ENCODE measurements at regions not wholly inside any gene's neighbourhood (a gene's known extent, or its start where the extent isn't known, plus 50 kb on each side); places are given as distances from the start of the nearest gene placed in this dataset.

DNA sequence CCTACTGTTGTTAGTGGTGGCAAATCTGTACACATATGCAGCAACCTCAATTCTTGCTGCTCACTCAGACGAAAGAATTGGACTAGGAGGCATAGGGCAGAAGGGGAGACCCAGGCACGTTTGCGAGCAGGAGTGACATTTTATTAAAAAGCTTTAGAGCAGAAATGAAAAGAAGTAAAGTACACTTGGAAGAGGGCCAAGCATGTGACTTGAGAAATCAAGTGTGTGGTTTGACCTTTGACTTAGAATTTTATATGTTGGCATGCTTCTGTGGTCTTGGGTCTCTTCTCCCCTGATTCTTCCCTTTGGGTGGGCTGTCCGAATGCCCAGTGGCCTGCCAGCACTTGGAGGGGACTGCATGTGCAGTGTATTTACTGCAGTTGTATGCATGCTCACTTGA is 205.5 kb upstream of the SEMA3D start:
- CTCF ChIA-PET, result no interaction called here
- BruUV-seq (replicated peaks), result no TSS peak
- no peak overlapping the region for H3K4me3 Mint-ChIP-seq (ENCODE audit: unreplicated experiment)
- POLR2A ChIA-PET, result no interaction called here
- H3K27ac Mint-ChIP-seq (ENCODE audit: unreplicated experiment), result no peak overlapping the region
- peaks cover 8% of the 10 kb centered on the region for H3K4me1 Mint-ChIP-seq (ENCODE audit: low read depth, unreplicated experiment)
- intact Hi-C loops (cut with micrococcal nuclease; ENCODE audit: unreplicated experiment), result no loop called here
- no peaks in the 10 kb centered on the region for H3K27me3 Mint-ChIP-seq (ENCODE audit: insufficient read depth, unreplicated experiment)
- Histone ChIP-seq H3K4me3 (ENCODE audit: low read depth, low read length) (no peak overlapping the region), H3K27me3 (replicated peaks; ENCODE audit: control insufficient read depth, insufficient read depth, low read length) (no peaks in the 10 kb centered on the region), H3K36me3 (ENCODE audit: control insufficient read depth, insufficient read depth, low read length) (no peaks in the 10 kb centered on the region), H3K4me1 (no peaks in the 10 kb centered on the region), H3K9me3 (no peaks in the 10 kb centered on the region)
- TF ChIP-seq, protein P1, sequence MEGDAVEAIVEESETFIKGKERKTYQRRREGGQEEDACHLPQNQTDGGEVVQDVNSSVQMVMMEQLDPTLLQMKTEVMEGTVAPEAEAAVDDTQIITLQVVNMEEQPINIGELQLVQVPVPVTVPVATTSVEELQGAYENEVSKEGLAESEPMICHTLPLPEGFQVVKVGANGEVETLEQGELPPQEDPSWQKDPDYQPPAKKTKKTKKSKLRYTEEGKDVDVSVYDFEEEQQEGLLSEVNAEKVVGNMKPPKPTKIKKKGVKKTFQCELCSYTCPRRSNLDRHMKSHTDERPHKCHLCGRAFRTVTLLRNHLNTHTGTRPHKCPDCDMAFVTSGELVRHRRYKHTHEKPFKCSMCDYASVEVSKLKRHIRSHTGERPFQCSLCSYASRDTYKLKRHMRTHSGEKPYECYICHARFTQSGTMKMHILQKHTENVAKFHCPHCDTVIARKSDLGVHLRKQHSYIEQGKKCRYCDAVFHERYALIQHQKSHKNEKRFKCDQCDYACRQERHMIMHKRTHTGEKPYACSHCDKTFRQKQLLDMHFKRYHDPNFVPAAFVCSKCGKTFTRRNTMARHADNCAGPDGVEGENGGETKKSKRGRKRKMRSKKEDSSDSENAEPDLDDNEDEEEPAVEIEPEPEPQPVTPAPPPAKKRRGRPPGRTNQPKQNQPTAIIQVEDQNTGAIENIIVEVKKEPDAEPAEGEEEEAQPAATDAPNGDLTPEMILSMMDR (IDR thresholded peaks at IDR 0.05; ENCODE audit: insufficient read depth in 1 of 2, low read depth in 1 of 2, low read length in 1 of 2, severe bottlenecking in 1 of 2, unreplicated experiment in 1 of 2), result no peak
- no peaks in the 10 kb centered on the region for H3K36me3 Mint-ChIP-seq (ENCODE audit: insufficient read depth, unreplicated experiment)
- no peak for DNase-seq
- H3K9me3 Mint-ChIP-seq (ENCODE audit: unreplicated experiment), result peaks cover 6% of the 10 kb centered on the region

DNA sequence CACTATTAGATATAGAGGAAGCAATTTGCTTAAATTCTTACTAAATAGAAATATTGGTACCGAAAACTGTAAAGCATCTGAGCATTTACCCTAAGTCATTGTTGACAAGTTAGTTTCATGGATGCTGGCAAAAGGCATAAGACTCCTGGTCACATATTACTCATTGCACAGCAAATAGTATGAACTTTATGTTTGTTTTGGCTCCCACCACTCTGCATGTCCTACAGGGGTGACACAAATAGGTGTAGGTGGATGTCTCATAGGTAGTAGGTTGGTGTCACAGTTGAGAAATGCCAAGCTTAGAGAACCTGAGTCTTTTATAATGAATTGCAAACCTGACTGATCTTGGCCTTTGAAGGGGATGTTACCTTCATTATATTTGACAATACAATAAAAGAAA is 199.6 kb upstream of the SEMA3D start:
- no peaks in the 10 kb centered on the region for H3K4me1 ChIP-seq
- H3K36me3 Mint-ChIP-seq (ENCODE audit: insufficient read depth, unreplicated experiment), result no peaks in the 10 kb centered on the region
- no peaks in the 10 kb centered on the region for H3K36me3 ChIP-seq (ENCODE audit: control insufficient read depth, insufficient read depth, low read length)
- no peaks in the 10 kb centered on the region for H3K27me3 ChIP-seq (replicated peaks; ENCODE audit: control insufficient read depth, insufficient read depth, low read length)
- H3K4me3 Mint-ChIP-seq (ENCODE audit: unreplicated experiment), result no peak overlapping the region
- no peaks in the 10 kb centered on the region for H3K9me3 ChIP-seq
- ChIA-PET POLR2A (no interaction called here), CTCF (no interaction called here)
- no peaks in the 10 kb centered on the region for H3K27me3 Mint-ChIP-seq (ENCODE audit: insufficient read depth, unreplicated experiment)
- TF ChIP-seq, protein P1 (IDR thresholded peaks at IDR 0.05; ENCODE audit: insufficient read depth in 1 of 2, low read depth in 1 of 2, low read length in 1 of 2, severe bottlenecking in 1 of 2, unreplicated experiment in 1 of 2), result no peak
- no peaks in the 10 kb centered on the region for H3K9me3 Mint-ChIP-seq (ENCODE audit: unreplicated experiment)
- no peak for DNase-seq
- no peak overlapping the region for H3K4me3 ChIP-seq (ENCODE audit: low read depth, low read length)
- intact Hi-C loops (cut with micrococcal nuclease; ENCODE audit: unreplicated experiment), result no loop called here
- no peak overlapping the region for H3K27ac Mint-ChIP-seq (ENCODE audit: unreplicated experiment)
- no TSS peak for BruUV-seq (replicated peaks)
- H3K4me1 Mint-ChIP-seq (ENCODE audit: low read depth, unreplicated experiment), result peaks cover 6% of the 10 kb centered on the region

DNA sequence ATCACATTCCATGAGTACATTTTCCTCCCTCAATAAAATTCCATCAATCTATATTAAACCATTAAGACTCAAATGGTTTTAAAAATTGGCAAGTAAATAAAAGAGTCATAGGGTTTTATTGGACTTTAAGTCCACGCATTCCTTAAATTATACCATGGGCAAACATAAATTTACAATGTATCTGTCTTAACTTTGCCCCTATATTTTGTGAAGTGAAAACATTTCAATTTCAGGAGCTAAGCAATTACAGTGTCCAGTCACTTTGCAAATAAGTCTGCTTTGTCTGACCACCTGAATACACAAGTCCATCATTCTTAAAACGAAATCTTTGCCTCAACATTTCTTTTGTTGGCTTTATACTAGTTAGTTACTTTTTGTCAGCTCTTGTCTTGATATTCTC is 197.5 kb upstream of the SEMA3D start:
- H3K4me3 ChIP-seq (ENCODE audit: low read depth, low read length), result no peak overlapping the region
- no peaks in the 10 kb centered on the region for H3K4me1 ChIP-seq
- TF ChIP-seq, protein P1 (IDR thresholded peaks at IDR 0.05; ENCODE audit: insufficient read depth in 1 of 2, low read depth in 1 of 2, low read length in 1 of 2, severe bottlenecking in 1 of 2, unreplicated experiment in 1 of 2), result no peak
- Mint-ChIP-seq H3K27me3 (ENCODE audit: insufficient read depth, unreplicated experiment) (no peaks in the 10 kb centered on the region), H3K36me3 (ENCODE audit: insufficient read depth, unreplicated experiment) (no peaks in the 10 kb centered on the region), H3K4me1 (ENCODE audit: low read depth, unreplicated experiment) (peaks cover 6% of the 10 kb centered on the region), H3K27ac (ENCODE audit: unreplicated experiment) (no peak overlapping the region), H3K4me3 (ENCODE audit: unreplicated experiment) (no peak overlapping the region), H3K9me3 (ENCODE audit: unreplicated experiment) (no peaks in the 10 kb centered on the region)
- H3K9me3 ChIP-seq, result no peaks in the 10 kb centered on the region
- POLR2A ChIA-PET, result no interaction called here
- no peaks in the 10 kb centered on the region for H3K27me3 ChIP-seq (replicated peaks; ENCODE audit: control insufficient read depth, insufficient read depth, low read length)
- H3K36me3 ChIP-seq (ENCODE audit: control insufficient read depth, insufficient read depth, low read length), result no peaks in the 10 kb centered on the region
- CTCF ChIA-PET, result no interaction called here
- DNase-seq, result no peak
- intact Hi-C loops (cut with micrococcal nuclease; ENCODE audit: unreplicated experiment), result no loop called here
- BruUV-seq (replicated peaks), result no TSS peak

All from Caco-2 (cell line).